Panc1 (cell line): ENCODE measurements at regions not wholly inside any gene's neighbourhood (a gene's known extent, or its start where the extent isn't known, plus 50 kb on each side); places are given as distances from the start of the nearest gene placed in this dataset.

Experiments
- POLR2AphosphoS5 ChIP-seq: IDR thresholded peaks from 2 replicates; pipeline ENCODE4 v1.6.1; 2012; ENCODE audit warnings: mild to moderate bottlenecking, low read depth, low read length, moderate library complexity
- REST ChIP-seq, 2 experiments: IDR thresholded peaks; 2 replicates each; pipeline ENCODE4 v1.6.1; 2011 to 2012; ENCODE audit warnings: low read depth in 2 of 2, control low read depth in 1 of 2, low read length in 1 of 2, mild to moderate bottlenecking in 1 of 2, moderate library complexity in 1 of 2; ENCODE audit not compliant: insufficient read depth in 1 of 2
- SIN3A ChIP-seq: IDR thresholded peaks from 2 replicates; pipeline ENCODE4 v1.6.1; 2012; ENCODE audit warnings: low read depth, mild to moderate bottlenecking, low read length, moderate library complexity, borderline replicate concordance; ENCODE audit not compliant: insufficient read depth
- TCF7L2 ChIP-seq: IDR thresholded peaks from 2 replicates; pipeline ENCODE4 v1.6.1; 2011; ENCODE audit warnings: mild to moderate bottlenecking, low read depth, low read length, inconsistent platforms
- TF ChIP-seq, protein P1 (sequence below): fragments of 450-650 bp; IDR thresholded peaks from 2 replicates; pipeline ENCODE4 v1.5.1; 2017; ENCODE audit warnings: mild to moderate bottlenecking

GRCh38 chr12:3416159-3416558 lies 74.8 kb upstream of the PRMT8 start:
- TF ChIP-seq, protein P1, sequence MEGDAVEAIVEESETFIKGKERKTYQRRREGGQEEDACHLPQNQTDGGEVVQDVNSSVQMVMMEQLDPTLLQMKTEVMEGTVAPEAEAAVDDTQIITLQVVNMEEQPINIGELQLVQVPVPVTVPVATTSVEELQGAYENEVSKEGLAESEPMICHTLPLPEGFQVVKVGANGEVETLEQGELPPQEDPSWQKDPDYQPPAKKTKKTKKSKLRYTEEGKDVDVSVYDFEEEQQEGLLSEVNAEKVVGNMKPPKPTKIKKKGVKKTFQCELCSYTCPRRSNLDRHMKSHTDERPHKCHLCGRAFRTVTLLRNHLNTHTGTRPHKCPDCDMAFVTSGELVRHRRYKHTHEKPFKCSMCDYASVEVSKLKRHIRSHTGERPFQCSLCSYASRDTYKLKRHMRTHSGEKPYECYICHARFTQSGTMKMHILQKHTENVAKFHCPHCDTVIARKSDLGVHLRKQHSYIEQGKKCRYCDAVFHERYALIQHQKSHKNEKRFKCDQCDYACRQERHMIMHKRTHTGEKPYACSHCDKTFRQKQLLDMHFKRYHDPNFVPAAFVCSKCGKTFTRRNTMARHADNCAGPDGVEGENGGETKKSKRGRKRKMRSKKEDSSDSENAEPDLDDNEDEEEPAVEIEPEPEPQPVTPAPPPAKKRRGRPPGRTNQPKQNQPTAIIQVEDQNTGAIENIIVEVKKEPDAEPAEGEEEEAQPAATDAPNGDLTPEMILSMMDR: no peak
- TF ChIP-seq REST (IDR thresholded peaks at IDR 0.05; ENCODE audit: insufficient read depth in 1 of 2, low read depth in 2 of 2, low read length in 1 of 2): no peak
- TF ChIP-seq POLR2AphosphoS5: no peak
- no peak for TF ChIP-seq SIN3A
- TF ChIP-seq TCF7L2: no peak
